ENCODE measurements at regions not wholly inside any gene's neighbourhood (a gene's known extent, or its start where the extent isn't known, plus 50 kb on each side); places are given as distances from the start of the nearest gene placed in this dataset.

- Histone ChIP-seq H3K27me3 (ENCODE audit: insufficient read depth, low read length) (no peaks in the 10 kb centered on the region), H4K20me1 (ENCODE audit: control insufficient read depth, insufficient read depth, insufficient read length) (no peaks in the 10 kb centered on the region), H2AK5ac (ENCODE audit: insufficient read length, low read length) (no peak overlapping the region), H2BK5ac (ENCODE audit: insufficient read length, low read length) (no peak overlapping the region), H3K18ac (ENCODE audit: insufficient read length, low read depth, low read length) (no peak overlapping the region), H2BK12ac (ENCODE audit: insufficient read length, low read depth, low read length) (no peak overlapping the region), H3K14ac (ENCODE audit: insufficient read depth, low read length) (no peak overlapping the region), H3K79me2 (ENCODE audit: insufficient read depth, low read length) (no peaks in the 10 kb centered on the region), H3K9me3 (ENCODE audit: control insufficient read depth, low read depth, low read length) (no peaks in the 10 kb centered on the region), H2BK20ac (ENCODE audit: low read depth, low read length, poor library complexity, severe bottlenecking) (no peak overlapping the region), H4K5ac (ENCODE audit: insufficient read length, low read depth, low read length) (no peak overlapping the region), H4K91ac (ENCODE audit: insufficient read length, low read depth, low read length) (no peak overlapping the region), H3K56ac (ENCODE audit: insufficient read length, low read depth, low read length) (no peak overlapping the region), H3T11ph (ENCODE audit: low read length) (no peak overlapping the region), H3K79me1 (ENCODE audit: insufficient read depth, low read depth, low read length, poor library complexity, severe bottlenecking) (no peaks in the 10 kb centered on the region), H3K4ac (ENCODE audit: low read depth, low read length) (no peak overlapping the region), H3K9ac (ENCODE audit: extremely low read depth, insufficient read length, low read length) (no peak overlapping the region), H2BK120ac (ENCODE audit: low read depth, low read length, poor library complexity, severe bottlenecking) (no peak overlapping the region), H2AFZ (ENCODE audit: low read length) (no peak overlapping the region), H4K8ac (replicated peaks; ENCODE audit: insufficient read length, low read depth, low read length) (no peak overlapping the region), H3K23ac (ENCODE audit: insufficient read length, low read depth, low read length) (no peak overlapping the region), H3K23me2 (ENCODE audit: insufficient read length, low read depth, low read length, poor library complexity, severe bottlenecking) (no peaks in the 10 kb centered on the region), H3K27ac (ENCODE audit: insufficient read length, low read depth, low read length) (no peak overlapping the region), H3K4me2 (ENCODE audit: insufficient read depth, insufficient read length, low read length) (no peak overlapping the region), H2BK15ac (ENCODE audit: low read depth, low read length) (no peak overlapping the region), H3K4me1 (ENCODE audit: insufficient read depth, low read length) (no peaks in the 10 kb centered on the region)
- peaks cover 0 to 3% of the 10 kb centered on the region in 2 experiments; a peak in 2 of 4 replicates for H3K4me1 Mint-ChIP-seq
- TF ChIP-seq CTCF (conservative IDR thresholded peaks at IDR 0.05), result no peak
- H3K4me3 Mint-ChIP-seq, result no peak overlapping the region
- H3K27ac Mint-ChIP-seq, result no peak overlapping the region
- no peaks in the 10 kb centered on the region for H3K9me3 Mint-ChIP-seq
- H3K27me3 Mint-ChIP-seq (ENCODE audit: low read depth), result no peaks in the 10 kb centered on the region; the same call in none of the 2 replicates
- H3K36me3 Mint-ChIP-seq (ENCODE audit: insufficient read depth in 1 of 3, low read depth in 3 of 3), result peaks cover 0 to 4% (median 0%) of the 10 kb centered on the region in 3 experiments; a peak in 1 of 7 replicates
- DNase-seq, result no peak
- WGBS (ENCODE audit: extremely low coverage, insufficient read length, low lambda C conversion rate), result no CpG with 5 or more reads among the region's 1 CpG
These were observed 97.7 kb upstream of the DOCK9 start for GRCh38 chr13:99075268-99076191.
